VCaP (cell line): ENCODE measurements at regions not wholly inside any gene's neighbourhood (a gene's known extent, or its start where the extent isn't known, plus 50 kb on each side); places are given as distances from the start of the nearest gene placed in this dataset.

Source experiments
- H3K27ac ChIP-seq: fragments of 450-650 bp; 2 replicates; pipeline ENCODE4 v1.5.1; 2017
- CTCF ChIP-seq: fragments of 450-650 bp; conservative IDR thresholded peaks from 2 replicates; pipeline ENCODE4 v1.5.1; 2017; ENCODE audit warnings: mild to moderate bottlenecking, moderate library complexity

GRCh38 chr7:159280008-159280407 lies 135.3 kb upstream of the VIPR2 start:
- no peak for TF ChIP-seq CTCF
- H3K27ac ChIP-seq, result no peak overlapping the region

GRCh38 chr7:159272739-159273138 lies 128.1 kb upstream of the VIPR2 start:
- no peak for TF ChIP-seq CTCF
- no peak overlapping the region for H3K27ac ChIP-seq

- TF ChIP-seq CTCF, result no peak
These were observed 127.1 kb upstream of the VIPR2 start for GRCh38 chr7:159271781-159272180.

GRCh38 chr7:159269745-159270144 lies 125.1 kb upstream of the VIPR2 start:
- no peak for TF ChIP-seq CTCF
- H3K27ac ChIP-seq, result no peak overlapping the region

More at GRCh38 chr7:159271781-159272180, 127.1 kb upstream of the VIPR2 start:
- no peak overlapping the region for H3K27ac ChIP-seq

- no peak overlapping the region for H3K27ac ChIP-seq
These were observed 118.8 kb upstream of the VIPR2 start for GRCh38 chr7:159263430-159263829.

GRCh38 chr7:159253657-159254056 lies 109.0 kb upstream of the VIPR2 start:
- H3K27ac ChIP-seq, result no peak overlapping the region
- no peak for TF ChIP-seq CTCF

More at GRCh38 chr7:159263430-159263829, 118.8 kb upstream of the VIPR2 start:
- no peak for TF ChIP-seq CTCF

GRCh38 chr7:159250471-159250870 lies 105.8 kb upstream of the VIPR2 start:
- no peak overlapping the region for H3K27ac ChIP-seq
- TF ChIP-seq CTCF, result no peak

- no peak for TF ChIP-seq CTCF
These were observed 105.0 kb upstream of the VIPR2 start for GRCh38 chr7:159249671-159250070.

More at GRCh38 chr7:159249671-159250070, 105.0 kb upstream of the VIPR2 start:
- no peak overlapping the region for H3K27ac ChIP-seq
